ENCODE measurements at regions not wholly inside any gene's neighbourhood (a gene's known extent, or its start where the extent isn't known, plus 50 kb on each side); places are given as distances from the start of the nearest gene placed in this dataset.
"Not testable (repeated sequence)": the region's sequence is repeated elsewhere in the genome, so short reads cannot be mapped to it uniquely, and the experiment has no call there.

DNA sequence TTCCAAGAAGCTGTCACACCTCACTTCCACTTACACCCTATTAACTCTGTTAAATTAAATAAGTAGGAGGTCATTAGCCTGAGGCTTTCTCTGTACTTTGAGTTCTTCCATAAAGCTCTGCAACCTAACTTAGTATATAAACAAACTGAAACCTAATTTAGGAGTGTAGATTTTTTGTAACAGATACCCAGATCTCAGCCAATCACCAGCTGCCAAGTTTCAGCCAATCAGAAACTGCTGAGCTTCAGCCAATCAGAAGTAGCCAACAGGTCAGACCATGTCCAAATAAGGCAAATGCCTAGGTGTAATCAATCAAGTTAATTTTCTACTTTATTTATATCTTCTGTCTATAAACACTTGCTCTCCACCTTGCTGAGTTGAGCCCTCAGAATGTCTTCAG, 142.7 kb upstream of the SULF2 start:
- Histone ChIP-seq H3K27me3 (no peaks in the 10 kb centered on the region), H3K4me1 (no peaks in the 10 kb centered on the region), H3K4me3 (no peak overlapping the region), H3K36me3 (no peaks in the 10 kb centered on the region), H3K9me3 (no peaks in the 10 kb centered on the region), H3K27ac (no peak overlapping the region)
- no peak for DNase-seq (ENCODE audit: low spot score in 2 of 2)
- intact Hi-C loops (cut with DNase I): loop anchor here (5.0 kb wide), 1 partner anchor 71 kb away; no protein-coding TSS in a partner anchor
- TF ChIP-seq, protein P1, sequence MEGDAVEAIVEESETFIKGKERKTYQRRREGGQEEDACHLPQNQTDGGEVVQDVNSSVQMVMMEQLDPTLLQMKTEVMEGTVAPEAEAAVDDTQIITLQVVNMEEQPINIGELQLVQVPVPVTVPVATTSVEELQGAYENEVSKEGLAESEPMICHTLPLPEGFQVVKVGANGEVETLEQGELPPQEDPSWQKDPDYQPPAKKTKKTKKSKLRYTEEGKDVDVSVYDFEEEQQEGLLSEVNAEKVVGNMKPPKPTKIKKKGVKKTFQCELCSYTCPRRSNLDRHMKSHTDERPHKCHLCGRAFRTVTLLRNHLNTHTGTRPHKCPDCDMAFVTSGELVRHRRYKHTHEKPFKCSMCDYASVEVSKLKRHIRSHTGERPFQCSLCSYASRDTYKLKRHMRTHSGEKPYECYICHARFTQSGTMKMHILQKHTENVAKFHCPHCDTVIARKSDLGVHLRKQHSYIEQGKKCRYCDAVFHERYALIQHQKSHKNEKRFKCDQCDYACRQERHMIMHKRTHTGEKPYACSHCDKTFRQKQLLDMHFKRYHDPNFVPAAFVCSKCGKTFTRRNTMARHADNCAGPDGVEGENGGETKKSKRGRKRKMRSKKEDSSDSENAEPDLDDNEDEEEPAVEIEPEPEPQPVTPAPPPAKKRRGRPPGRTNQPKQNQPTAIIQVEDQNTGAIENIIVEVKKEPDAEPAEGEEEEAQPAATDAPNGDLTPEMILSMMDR (IDR thresholded peaks at IDR 0.05): no peak

DNA sequence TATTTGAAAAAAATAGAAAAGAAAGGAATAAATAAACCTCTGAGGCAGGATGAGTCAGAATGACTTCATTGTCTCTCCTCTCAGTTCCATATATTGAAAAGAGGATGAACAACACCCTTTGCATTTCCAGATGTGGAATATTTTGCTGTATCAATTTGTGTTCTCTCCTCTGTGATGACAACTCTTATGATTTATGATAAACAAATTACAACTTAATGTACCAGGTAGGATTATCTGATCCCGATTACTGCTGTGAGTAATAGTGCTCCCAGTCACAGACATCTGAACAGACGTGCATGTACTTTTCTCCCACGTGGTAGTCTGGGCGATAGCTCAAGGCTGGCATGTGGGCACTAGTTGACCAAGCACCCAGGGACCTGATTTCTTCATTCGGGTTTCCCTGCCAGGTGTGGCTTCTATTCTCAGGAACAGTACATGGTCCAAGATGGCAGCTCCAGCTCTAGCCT, 142.1 kb upstream of the SULF2 start:
- TF ChIP-seq, protein P1 (IDR thresholded peaks at IDR 0.05): no peak
- H3K9me3 ChIP-seq: no peaks in the 10 kb centered on the region
- no peak overlapping the region for H3K27ac ChIP-seq
- H3K36me3 ChIP-seq: no peaks in the 10 kb centered on the region
- intact Hi-C loops (cut with DNase I): loop anchor here (5.0 kb wide), 1 partner anchor 70 kb away; no protein-coding TSS in a partner anchor
- H3K4me3 ChIP-seq: no peak overlapping the region
- peaks cover 0 to under 1% of the 10 kb centered on the region in 2 donors for H3K4me1 ChIP-seq
- no peaks in the 10 kb centered on the region for H3K27me3 ChIP-seq
- DNase-seq (ENCODE audit: low spot score in 2 of 2): no peak

DNA sequence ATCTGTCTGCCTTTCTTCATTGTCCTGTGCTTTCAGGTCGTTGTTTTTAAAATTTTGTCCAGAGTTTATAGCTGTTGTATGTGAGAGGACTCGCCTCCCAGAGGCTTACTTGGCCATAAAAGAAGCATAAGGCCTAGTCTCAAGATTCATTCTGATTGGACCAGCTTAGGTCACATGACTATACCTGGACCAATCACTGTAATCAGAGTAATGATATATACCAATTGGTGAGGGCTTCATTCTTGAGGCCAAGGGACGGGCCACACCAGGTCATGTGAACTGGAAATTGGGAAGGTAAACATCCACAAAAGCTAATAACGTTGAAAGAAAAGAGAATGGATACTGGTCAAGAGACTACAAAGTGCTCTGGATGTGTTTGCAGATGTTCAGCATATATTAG, 141.4 kb upstream of the SULF2 start:
- Histone ChIP-seq H3K9me3 (no peaks in the 10 kb centered on the region), H3K36me3 (no peaks in the 10 kb centered on the region), H3K4me3 (no peak overlapping the region), H3K27ac (no peak overlapping the region), H3K4me1 (peaks cover 0 to 3% of the 10 kb centered on the region in 2 donors), H3K27me3 (no peaks in the 10 kb centered on the region)
- TF ChIP-seq, protein P1 (IDR thresholded peaks at IDR 0.05): no peak
- no peak for DNase-seq (ENCODE audit: low spot score in 2 of 2)
- intact Hi-C loops (cut with DNase I): loop anchor here (5.0 kb wide), 1 partner anchor 69 kb away; no protein-coding TSS in a partner anchor

DNA sequence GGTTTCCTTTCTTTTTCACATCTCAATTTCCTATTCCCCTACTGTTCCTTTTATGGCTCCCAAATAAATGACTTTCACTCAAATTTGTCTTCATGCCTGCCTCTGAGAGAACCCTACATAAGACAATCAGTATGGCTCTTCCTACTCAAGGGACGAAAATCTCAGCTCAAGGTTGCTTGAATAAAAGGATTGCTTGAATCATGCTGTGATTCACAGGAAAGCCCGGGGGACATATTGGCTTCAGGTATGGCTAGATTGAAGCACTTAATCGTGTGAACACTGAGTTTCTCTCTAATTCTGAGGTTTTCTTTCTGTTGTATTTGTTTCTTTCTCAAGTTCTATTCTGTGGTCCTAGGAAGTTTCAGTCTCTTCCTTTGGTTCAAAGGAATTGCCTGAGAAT, 140.3 kb upstream of the SULF2 start:
- Histone ChIP-seq H3K36me3 (no peaks in the 10 kb centered on the region), H3K27ac (no peak overlapping the region), H3K27me3 (no peaks in the 10 kb centered on the region), H3K4me3 (no peak overlapping the region), H3K4me1 (peaks cover 0 to 5% of the 10 kb centered on the region in 2 donors), H3K9me3 (no peaks in the 10 kb centered on the region)
- TF ChIP-seq, protein P1 (IDR thresholded peaks at IDR 0.05): no peak
- DNase-seq (ENCODE audit: low spot score in 2 of 2): no peak
- intact Hi-C loops (cut with DNase I): loop anchor here (5.0 kb wide), 1 partner anchor 68 kb away; no protein-coding TSS in a partner anchor

DNA sequence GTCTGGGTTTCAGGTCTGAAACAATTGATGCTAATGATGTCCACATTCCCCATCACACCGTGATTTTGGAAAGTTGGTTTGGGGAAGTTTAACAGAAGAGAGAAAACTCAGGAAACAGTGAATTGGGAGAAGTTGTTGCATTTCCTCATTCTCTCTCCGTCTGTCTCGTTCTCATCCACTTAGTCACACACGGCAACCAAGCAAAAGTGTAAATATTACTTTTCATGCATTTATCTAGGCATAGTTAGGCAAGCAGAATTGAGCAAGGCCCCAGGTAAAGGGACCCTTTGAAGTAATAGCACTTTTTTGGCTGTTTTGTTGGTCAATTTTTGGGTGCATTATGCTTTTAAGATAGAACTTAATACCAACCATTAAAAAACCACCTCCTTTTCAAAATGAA, 137.0 kb upstream of the SULF2 start:
- Histone ChIP-seq H3K27me3 (no peaks in the 10 kb centered on the region), H3K36me3 (no peaks in the 10 kb centered on the region), H3K27ac (no peak overlapping the region), H3K4me3 (no peak overlapping the region), H3K4me1 (peaks cover 0 to 5% of the 10 kb centered on the region in 2 donors), H3K9me3 (no peaks in the 10 kb centered on the region)
- intact Hi-C loops (cut with DNase I): no loop called here
- TF ChIP-seq, protein P1 (IDR thresholded peaks at IDR 0.05): no peak
- no peak for DNase-seq (ENCODE audit: low spot score in 2 of 2)

DNA sequence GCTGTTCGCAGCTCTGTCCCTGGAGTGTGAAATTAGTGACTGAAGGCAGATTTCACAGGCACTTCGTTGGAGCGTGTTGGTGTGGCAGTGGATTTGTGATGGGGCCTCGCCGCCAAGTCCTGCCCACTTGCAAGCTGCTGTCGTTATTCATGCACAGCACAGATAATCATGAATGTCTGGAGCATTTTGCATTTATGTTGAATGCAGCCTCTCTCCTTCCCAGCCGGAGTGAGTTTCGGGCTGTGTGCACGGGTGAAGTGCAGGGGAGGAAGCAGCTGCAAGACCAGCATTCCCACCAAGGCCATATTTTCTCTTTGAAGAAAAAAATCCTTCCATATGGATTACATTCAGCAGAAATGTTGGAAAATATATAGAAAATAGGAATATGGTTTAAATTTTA, 136.5 kb upstream of the SULF2 start:
- DNase-seq (ENCODE audit: low spot score in 2 of 2); H3K9me3 ChIP-seq; H3K36me3 ChIP-seq; intact Hi-C loops (cut with DNase I); H3K27me3 ChIP-seq; H3K4me1 ChIP-seq; H3K27ac ChIP-seq: not testable (repeated sequence)
- peak overlapping the region in 1 of 2 donors; percentile 15 for H3K4me3 ChIP-seq

Data from ascending aorta (tissue), 2 donors.